NB4 (cell line): ENCODE measurements at regions not wholly inside any gene's neighbourhood (a gene's known extent, or its start where the extent isn't known, plus 50 kb on each side); places are given as distances from the start of the nearest gene placed in this dataset.

Experiments used
- DNase-seq: peaks from one replicate; pipeline ENCODE4 v3.0.0; 2010; ENCODE audit warnings: low read depth
- H3K4me3 ChIP-seq: one replicate; pipeline ENCODE4 v1.5.1; 2011; ENCODE audit warnings: mild to moderate bottlenecking, low read depth, low read length, moderate library complexity
- CTCF ChIP-seq: IDR thresholded peaks from one replicate; pipeline ENCODE4 v1.5.1; 2012; ENCODE audit warnings: low read depth, low read length
- MAX ChIP-seq: IDR thresholded peaks from 2 replicates; pipeline ENCODE4 v1.6.1; 2011; ENCODE audit warnings: low read depth, low read length
- MYC ChIP-seq: IDR thresholded peaks from 2 replicates; pipeline ENCODE4 v1.6.1; 2011; ENCODE audit warnings: low read depth, low read length
- POLR2A ChIP-seq: IDR thresholded peaks from 2 replicates; pipeline ENCODE4 v1.6.1; 2011; ENCODE audit warnings: mild to moderate bottlenecking; ENCODE audit not compliant: insufficient read length; ENCODE audit errors: extremely low read depth

- no peak for DNase-seq
- H3K4me3 ChIP-seq = no peak overlapping the region
- TF ChIP-seq MYC = no peak
- no peak for TF ChIP-seq MAX
- TF ChIP-seq POLR2A = no peak
- no peak for TF ChIP-seq CTCF
Measured at GRCh38 chr14:29453045-29453444, 474.6 kb downstream of the PRKD1 start.

DNA sequence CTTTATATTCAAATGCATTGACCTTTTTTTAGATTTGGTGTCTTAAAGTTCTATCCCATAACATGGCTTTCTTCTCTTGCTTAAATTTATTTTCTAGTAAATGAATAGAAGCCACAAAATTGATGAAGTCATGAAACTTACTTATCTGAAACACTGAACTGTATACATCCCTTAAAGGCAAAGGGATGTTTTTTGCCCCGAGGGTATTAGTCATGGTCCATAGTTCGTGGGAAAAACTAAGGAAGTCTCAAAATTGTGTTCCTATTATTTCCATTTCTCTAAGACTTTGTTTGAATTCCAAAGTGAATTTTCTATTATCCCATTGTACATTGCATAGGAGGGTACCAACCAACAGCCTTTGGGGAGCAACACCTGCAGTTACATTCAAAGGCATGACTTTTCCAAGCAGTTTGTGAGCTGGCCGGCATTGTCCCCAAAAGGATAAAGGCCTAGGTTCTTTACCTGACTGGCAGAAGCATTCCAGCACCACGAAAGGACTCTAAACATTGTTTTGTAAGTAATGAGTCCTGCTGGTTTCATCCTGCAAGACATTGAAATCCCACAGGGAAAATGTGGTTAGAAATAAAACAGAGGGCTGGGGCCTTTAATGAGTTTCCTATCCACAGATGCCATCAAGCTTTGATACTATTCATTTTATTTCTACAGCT, 473.5 kb downstream of the PRKD1 start:
- H3K4me3 ChIP-seq = no peak overlapping the region
- no peak for DNase-seq
- TF ChIP-seq CTCF (no peak), MAX (no peak), MYC (no peak), POLR2A (no peak)

DNA sequence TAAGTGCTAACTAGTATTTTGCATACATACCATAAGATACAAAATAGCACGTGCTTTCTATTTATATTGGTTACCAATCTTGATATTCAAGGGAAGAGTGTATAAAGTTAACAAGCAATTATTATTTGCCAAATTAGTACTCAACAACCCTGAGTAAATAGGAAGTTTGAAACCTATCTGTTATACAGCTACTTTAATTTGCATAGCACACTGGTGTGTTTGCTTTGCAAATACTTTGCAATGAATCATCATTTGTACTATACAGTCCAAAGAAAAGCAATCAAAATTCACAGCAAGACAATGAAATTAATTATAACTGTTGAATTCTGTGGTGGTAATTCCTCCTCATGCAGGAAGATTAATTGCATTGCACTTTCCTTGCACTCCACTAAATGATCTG, 469.1 kb downstream of the PRKD1 start:
- TF ChIP-seq CTCF = no peak
- no peak for TF ChIP-seq POLR2A
- H3K4me3 ChIP-seq = no peak overlapping the region
- no peak for DNase-seq

DNA sequence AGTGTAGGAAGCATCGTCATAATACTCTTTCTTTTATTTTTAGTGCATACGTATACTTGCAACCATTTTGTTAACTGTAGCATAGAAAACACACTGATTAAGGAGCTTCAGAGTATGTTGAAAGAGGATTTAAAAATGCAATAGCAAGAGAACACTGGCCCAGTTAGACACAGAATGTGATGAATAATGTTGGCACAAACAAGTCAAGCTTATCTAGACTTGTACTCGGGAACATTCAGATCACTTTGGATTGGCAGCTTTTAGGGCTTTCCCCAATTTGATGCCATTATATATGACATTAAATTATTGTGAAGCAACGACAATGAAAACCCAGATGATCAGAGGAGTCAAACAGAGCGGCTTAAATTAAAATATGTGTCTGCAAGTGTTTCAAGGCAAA, 468.1 kb downstream of the PRKD1 start:
- TF ChIP-seq MYC (no peak), MAX (no peak), CTCF (no peak), POLR2A (no peak)

GRCh38 chr14:29459969-29460560, 467.6 kb downstream of the PRKD1 start:
- no peak overlapping the region for H3K4me3 ChIP-seq
- DNase-seq = no peak
- no peak for TF ChIP-seq MAX
- no peak for TF ChIP-seq MYC
- no peak for TF ChIP-seq CTCF
- no peak for TF ChIP-seq POLR2A

More for the DNA sequence above, 468.1 kb downstream of the PRKD1 start:
- H3K4me3 ChIP-seq = no peak overlapping the region
- no peak for DNase-seq

DNA sequence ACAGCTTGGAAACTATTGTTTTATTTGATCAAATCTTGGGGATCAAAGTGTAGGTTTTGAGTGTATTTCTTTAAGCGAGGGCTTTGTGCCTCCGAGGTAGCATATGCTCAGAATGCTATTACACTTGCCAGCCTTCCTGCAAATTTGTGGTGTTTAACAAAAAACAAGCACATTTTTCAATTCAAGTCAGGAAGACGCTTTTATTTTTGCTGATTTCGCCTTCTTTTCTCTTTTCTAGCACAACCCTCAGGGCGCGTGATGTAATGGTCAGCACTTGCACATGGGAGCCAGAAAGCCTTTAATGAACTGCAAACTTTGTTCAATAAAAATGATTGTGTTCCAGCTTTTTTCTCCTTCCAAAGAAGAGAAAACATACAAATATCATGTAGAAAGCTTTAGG, 466.5 kb downstream of the PRKD1 start:
- TF ChIP-seq POLR2A = no peak
- no peak for TF ChIP-seq MYC
- TF ChIP-seq MAX = no peak
- TF ChIP-seq CTCF = no peak
- no peak for DNase-seq
- no peak overlapping the region for H3K4me3 ChIP-seq
